ENCODE measurements at regions not wholly inside any gene's neighbourhood (a gene's known extent, or its start where the extent isn't known, plus 50 kb on each side); places are given as distances from the start of the nearest gene placed in this dataset.
"Not testable (repeated sequence)": the region's sequence is repeated elsewhere in the genome, so short reads cannot be mapped to it uniquely, and the experiment has no call there.

DNA sequence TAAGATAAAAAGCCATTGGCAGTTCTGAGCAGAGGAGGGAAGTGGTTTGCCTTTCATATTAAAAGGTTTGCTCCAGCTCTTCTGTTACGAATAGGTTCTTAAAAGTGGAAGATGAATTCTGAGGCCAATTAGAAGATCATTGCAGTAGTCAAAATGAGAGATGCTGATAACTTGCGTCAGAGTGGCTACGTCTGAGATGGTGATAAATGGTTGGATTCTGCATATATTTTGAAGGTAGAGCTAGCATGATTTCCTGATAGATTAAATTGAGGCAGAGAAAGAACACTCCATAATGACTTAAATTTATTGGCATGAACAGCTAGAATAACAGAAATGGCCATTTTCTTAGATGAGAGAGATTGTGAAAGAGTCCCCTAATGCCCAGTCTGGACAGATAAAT lies 652.6 kb downstream of the DACH1 start:
- Mint-ChIP-seq H3K27ac (ENCODE audit: unreplicated experiment) (no peak overlapping the region), H3K4me1 (ENCODE audit: low read depth, unreplicated experiment) (no peaks in the 10 kb centered on the region), H3K4me3 (ENCODE audit: low read depth, unreplicated experiment) (no peak overlapping the region), H3K36me3 (ENCODE audit: insufficient read depth, unreplicated experiment) (no peaks in the 10 kb centered on the region), H3K27me3 (ENCODE audit: unreplicated experiment) (no peaks in the 10 kb centered on the region), H3K9me3 (ENCODE audit: low read depth, unreplicated experiment) (no peaks in the 10 kb centered on the region)
- no TSS peak for BruUV-seq (replicated peaks)
- CTCF ChIA-PET, result no interaction called here
- intact Hi-C loops (cut with micrococcal nuclease; ENCODE audit: unreplicated experiment), result no loop called here
- no peak for DNase-seq
- TF ChIP-seq, protein P1, sequence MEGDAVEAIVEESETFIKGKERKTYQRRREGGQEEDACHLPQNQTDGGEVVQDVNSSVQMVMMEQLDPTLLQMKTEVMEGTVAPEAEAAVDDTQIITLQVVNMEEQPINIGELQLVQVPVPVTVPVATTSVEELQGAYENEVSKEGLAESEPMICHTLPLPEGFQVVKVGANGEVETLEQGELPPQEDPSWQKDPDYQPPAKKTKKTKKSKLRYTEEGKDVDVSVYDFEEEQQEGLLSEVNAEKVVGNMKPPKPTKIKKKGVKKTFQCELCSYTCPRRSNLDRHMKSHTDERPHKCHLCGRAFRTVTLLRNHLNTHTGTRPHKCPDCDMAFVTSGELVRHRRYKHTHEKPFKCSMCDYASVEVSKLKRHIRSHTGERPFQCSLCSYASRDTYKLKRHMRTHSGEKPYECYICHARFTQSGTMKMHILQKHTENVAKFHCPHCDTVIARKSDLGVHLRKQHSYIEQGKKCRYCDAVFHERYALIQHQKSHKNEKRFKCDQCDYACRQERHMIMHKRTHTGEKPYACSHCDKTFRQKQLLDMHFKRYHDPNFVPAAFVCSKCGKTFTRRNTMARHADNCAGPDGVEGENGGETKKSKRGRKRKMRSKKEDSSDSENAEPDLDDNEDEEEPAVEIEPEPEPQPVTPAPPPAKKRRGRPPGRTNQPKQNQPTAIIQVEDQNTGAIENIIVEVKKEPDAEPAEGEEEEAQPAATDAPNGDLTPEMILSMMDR (IDR thresholded peaks at IDR 0.05; ENCODE audit: unreplicated experiment), result no peak

DNA sequence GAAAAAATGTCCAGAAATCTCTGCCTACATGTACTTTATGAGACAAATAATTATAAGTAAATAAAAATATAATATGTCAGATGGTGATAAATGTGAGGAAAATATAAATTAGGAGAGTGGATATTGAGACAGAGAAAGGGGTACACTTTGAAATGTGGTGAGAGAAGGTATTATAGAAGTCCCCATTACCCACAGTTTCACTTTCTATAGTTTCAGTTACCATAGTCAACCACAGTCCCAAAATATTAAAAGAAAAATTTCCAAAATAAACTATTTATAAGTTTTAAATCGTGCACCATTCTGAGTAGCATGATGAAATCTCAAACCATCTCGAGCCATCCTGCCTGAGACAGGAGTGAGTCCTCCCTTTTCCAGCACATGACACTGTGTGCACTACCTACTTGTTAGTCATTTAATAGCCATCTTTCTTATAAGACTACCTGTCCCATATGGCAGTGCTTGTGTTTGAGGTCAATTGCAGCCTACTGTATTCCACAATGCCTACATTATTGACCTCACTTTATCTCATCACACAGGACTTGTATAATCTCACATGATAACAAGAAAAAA lies 653.7 kb downstream of the DACH1 start:
- TF ChIP-seq, protein P1 (IDR thresholded peaks at IDR 0.05; ENCODE audit: unreplicated experiment), result no peak
- Mint-ChIP-seq H3K27me3 (ENCODE audit: unreplicated experiment) (no peaks in the 10 kb centered on the region), H3K36me3 (ENCODE audit: insufficient read depth, unreplicated experiment) (no peaks in the 10 kb centered on the region), H3K4me1 (ENCODE audit: low read depth, unreplicated experiment) (no peaks in the 10 kb centered on the region), H3K9me3 (ENCODE audit: low read depth, unreplicated experiment) (no peaks in the 10 kb centered on the region), H3K4me3 (ENCODE audit: low read depth, unreplicated experiment) (no peak overlapping the region), H3K27ac (ENCODE audit: unreplicated experiment) (no peak overlapping the region)
- CTCF ChIA-PET, result no interaction called here
- BruUV-seq (replicated peaks), result no TSS peak
- no peak for DNase-seq
- intact Hi-C loops (cut with micrococcal nuclease; ENCODE audit: unreplicated experiment), result no loop called here

DNA sequence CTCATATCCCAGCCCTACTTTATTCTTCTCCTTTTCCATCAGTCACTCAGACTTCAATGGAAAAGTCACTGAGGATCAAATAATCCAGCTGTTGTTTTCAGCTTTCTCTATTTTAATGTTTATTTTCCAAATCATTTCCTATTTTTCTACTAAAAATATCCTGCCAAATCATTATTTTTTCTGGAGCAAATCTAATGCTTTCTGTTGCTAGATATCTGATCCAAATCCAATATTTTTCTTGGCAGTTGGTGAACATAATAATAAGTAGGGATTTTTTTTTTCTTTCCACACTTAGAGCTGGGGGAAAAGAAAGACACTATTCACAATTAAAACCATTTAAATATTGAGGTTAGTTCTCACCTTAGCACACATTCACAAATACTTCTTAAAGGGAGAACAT lies 656.1 kb downstream of the DACH1 start:
- Mint-ChIP-seq H3K27ac (ENCODE audit: unreplicated experiment) (no peak overlapping the region), H3K4me1 (ENCODE audit: low read depth, unreplicated experiment) (no peaks in the 10 kb centered on the region), H3K4me3 (ENCODE audit: low read depth, unreplicated experiment) (no peak overlapping the region), H3K36me3 (ENCODE audit: insufficient read depth, unreplicated experiment) (no peaks in the 10 kb centered on the region), H3K9me3 (ENCODE audit: low read depth, unreplicated experiment) (no peaks in the 10 kb centered on the region), H3K27me3 (ENCODE audit: unreplicated experiment) (no peaks in the 10 kb centered on the region)
- CTCF ChIA-PET, result no interaction called here
- no TSS peak for BruUV-seq (replicated peaks)
- TF ChIP-seq, protein P1 (IDR thresholded peaks at IDR 0.05; ENCODE audit: unreplicated experiment), result no peak
- intact Hi-C loops (cut with micrococcal nuclease; ENCODE audit: unreplicated experiment), result no loop called here
- DNase-seq, result no peak

- Mint-ChIP-seq H3K36me3 (ENCODE audit: insufficient read depth, unreplicated experiment) (no peaks in the 10 kb centered on the region), H3K9me3 (ENCODE audit: low read depth, unreplicated experiment) (no peaks in the 10 kb centered on the region), H3K27ac (ENCODE audit: unreplicated experiment) (no peak overlapping the region), H3K4me3 (ENCODE audit: low read depth, unreplicated experiment) (no peak overlapping the region), H3K27me3 (ENCODE audit: unreplicated experiment) (no peaks in the 10 kb centered on the region), H3K4me1 (ENCODE audit: low read depth, unreplicated experiment) (no peaks in the 10 kb centered on the region)
- DNase-seq, result no peak
- intact Hi-C loops (cut with micrococcal nuclease; ENCODE audit: unreplicated experiment), result no loop called here
- no TSS peak for BruUV-seq (replicated peaks)
- TF ChIP-seq, protein P1 (IDR thresholded peaks at IDR 0.05; ENCODE audit: unreplicated experiment), result no peak
- CTCF ChIA-PET, result no interaction called here
These were observed 657.8 kb downstream of the DACH1 start for GRCh38 chr13:71209217-71209616.

- H3K27ac Mint-ChIP-seq (ENCODE audit: unreplicated experiment); DNase-seq; H3K36me3 Mint-ChIP-seq (ENCODE audit: insufficient read depth, unreplicated experiment); intact Hi-C loops (cut with micrococcal nuclease; ENCODE audit: unreplicated experiment); H3K4me3 Mint-ChIP-seq (ENCODE audit: low read depth, unreplicated experiment); H3K27me3 Mint-ChIP-seq (ENCODE audit: unreplicated experiment); H3K4me1 Mint-ChIP-seq (ENCODE audit: low read depth, unreplicated experiment); BruUV-seq (replicated peaks); H3K9me3 Mint-ChIP-seq (ENCODE audit: low read depth, unreplicated experiment); CTCF ChIA-PET: not testable (repeated sequence)
These were observed 682.4 kb downstream of the DACH1 start for GRCh38 chr13:71184583-71184982.

GRCh38 chr13:71183352-71183751 lies 683.7 kb downstream of the DACH1 start:
- H3K9me3 Mint-ChIP-seq (ENCODE audit: low read depth, unreplicated experiment); CTCF ChIA-PET; BruUV-seq (replicated peaks); H3K4me3 Mint-ChIP-seq (ENCODE audit: low read depth, unreplicated experiment); DNase-seq; H3K36me3 Mint-ChIP-seq (ENCODE audit: insufficient read depth, unreplicated experiment); H3K27me3 Mint-ChIP-seq (ENCODE audit: unreplicated experiment); H3K4me1 Mint-ChIP-seq (ENCODE audit: low read depth, unreplicated experiment); H3K27ac Mint-ChIP-seq (ENCODE audit: unreplicated experiment); intact Hi-C loops (cut with micrococcal nuclease; ENCODE audit: unreplicated experiment): not testable (repeated sequence)

Measured in Calu3 (cell line).